SK-N-SH treated with all-trans-retinoic acid at 6 μM for 48 hours (cell line): ENCODE measurements at regions not wholly inside any gene's neighbourhood (a gene's known extent, or its start where the extent isn't known, plus 50 kb on each side); places are given as distances from the start of the nearest gene placed in this dataset.

Experiments
- ARNTL ChIP-seq: fragments of 450-650 bp; formaldehyde crosslinking; IDR thresholded peaks from 2 replicates; pipeline ENCODE4 v1.5.0; 2020; ENCODE audit warnings: low read depth, mild to moderate bottlenecking, moderate library complexity, borderline replicate concordance
- GLIS3 ChIP-seq: fragments of 250-450 bp; sonication (Bioruptor Pico); IDR thresholded peaks from 2 replicates; pipeline ENCODE4 v1.5.0; 2020; ENCODE audit warnings: mild to moderate bottlenecking, moderate library complexity
- ISL1 ChIP-seq: fragments of 250-450 bp; sonication (Bioruptor Pico); IDR thresholded peaks from 2 replicates; pipeline ENCODE4 v2.1.2; 2022; ENCODE audit warnings: mild to moderate bottlenecking, moderate library complexity
- OSR1 ChIP-seq: fragments of 250-450 bp; sonication (Bioruptor Pico); IDR thresholded peaks from 2 replicates; pipeline ENCODE4 v1.8.0; 2022; ENCODE audit warnings: moderate library complexity, mild to moderate bottlenecking, inconsistent platforms
- RARB ChIP-seq: fragments of 250-450 bp; sonication (Bioruptor Pico); IDR thresholded peaks from 2 replicates; pipeline ENCODE4 v1.8.0; 2021; ENCODE audit warnings: mild to moderate bottlenecking, moderate library complexity
- SNAI2 ChIP-seq: fragments of 250-450 bp; sonication (Bioruptor Pico); IDR thresholded peaks from 2 replicates; pipeline ENCODE4 v1.5.0; 2020; ENCODE audit warnings: mild to moderate bottlenecking, moderate library complexity
- TOX ChIP-seq: fragments of 250-450 bp; sonication (Bioruptor Pico); IDR thresholded peaks from 2 replicates; pipeline ENCODE4 v1.8.0; 2021; ENCODE audit warnings: mild to moderate bottlenecking, moderate library complexity, borderline replicate concordance
- ZNF70 ChIP-seq: fragments of 450-650 bp; formaldehyde crosslinking; IDR thresholded peaks from 2 replicates; pipeline ENCODE4 v1.5.0; 2020; ENCODE audit warnings: mild to moderate bottlenecking, moderate library complexity
- ZNF8 ChIP-seq: fragments of 450-650 bp; formaldehyde crosslinking; IDR thresholded peaks from 2 replicates; pipeline ENCODE4 v1.5.0; 2020; ENCODE audit warnings: mild to moderate bottlenecking, moderate library complexity
- TF ChIP-seq, protein P1 (sequence below): fragments of 250-450 bp; sonication (Bioruptor Pico); IDR thresholded peaks from 2 replicates; pipeline ENCODE4 v1.8.0; 2021; ENCODE audit warnings: low read depth, mild to moderate bottlenecking, moderate library complexity, borderline replicate concordance
- TF ChIP-seq, protein P2 (sequence below): fragments of 250-450 bp; sonication (Bioruptor Pico); IDR thresholded peaks from 2 replicates; pipeline ENCODE4 v1.8.0; 2020; ENCODE audit warnings: mild to moderate bottlenecking, moderate library complexity, borderline replicate concordance
- TF ChIP-seq, protein P3 (sequence below): fragments of 250-450 bp; sonication (Bioruptor Pico); IDR thresholded peaks from 2 replicates; pipeline ENCODE4 v1.5.1; 2020; ENCODE audit warnings: low read depth, mild to moderate bottlenecking, moderate library complexity

DNA sequence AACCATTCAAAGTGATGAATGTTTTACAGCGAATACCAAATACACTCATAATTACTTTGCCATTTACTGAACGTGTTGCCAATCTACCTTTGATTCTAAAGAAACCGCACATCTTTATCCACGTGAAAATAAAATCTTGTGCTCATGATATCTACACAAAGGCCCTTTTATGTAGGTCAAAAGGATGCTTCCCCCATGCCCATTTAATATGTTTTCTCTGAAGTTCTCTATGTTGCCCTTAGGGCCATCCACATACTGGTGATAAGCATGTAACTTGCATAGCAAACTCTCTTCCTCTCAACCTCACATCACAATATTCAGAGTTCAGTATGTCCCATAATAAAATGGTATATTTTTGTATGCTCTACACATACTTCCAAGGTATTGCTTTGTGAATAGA lies 380.0 kb upstream of the FIGN start:
- no peak for TF ChIP-seq ISL1 (CRISPR knock-in tag)
- TF ChIP-seq, protein P1, sequence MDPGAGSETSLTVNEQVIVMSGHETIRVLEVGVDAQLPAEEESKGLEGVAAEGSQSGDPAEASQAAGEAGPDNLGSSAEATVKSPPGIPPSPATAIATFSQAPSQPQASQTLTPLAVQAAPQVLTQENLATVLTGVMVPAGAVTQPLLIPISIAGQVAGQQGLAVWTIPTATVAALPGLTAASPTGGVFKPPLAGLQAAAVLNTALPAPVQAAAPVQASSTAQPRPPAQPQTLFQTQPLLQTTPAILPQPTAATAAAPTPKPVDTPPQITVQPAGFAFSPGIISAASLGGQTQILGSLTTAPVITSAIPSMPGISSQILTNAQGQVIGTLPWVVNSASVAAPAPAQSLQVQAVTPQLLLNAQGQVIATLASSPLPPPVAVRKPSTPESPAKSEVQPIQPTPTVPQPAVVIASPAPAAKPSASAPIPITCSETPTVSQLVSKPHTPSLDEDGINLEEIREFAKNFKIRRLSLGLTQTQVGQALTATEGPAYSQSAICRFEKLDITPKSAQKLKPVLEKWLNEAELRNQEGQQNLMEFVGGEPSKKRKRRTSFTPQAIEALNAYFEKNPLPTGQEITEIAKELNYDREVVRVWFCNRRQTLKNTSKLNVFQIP (CRISPR knock-in tag): no peak
- TF ChIP-seq ARNTL (CRISPR knock-in tag): no peak
- no peak for TF ChIP-seq TOX (CRISPR knock-in tag)
- no peak for TF ChIP-seq SNAI2 (CRISPR knock-in tag)
- TF ChIP-seq, protein P2, sequence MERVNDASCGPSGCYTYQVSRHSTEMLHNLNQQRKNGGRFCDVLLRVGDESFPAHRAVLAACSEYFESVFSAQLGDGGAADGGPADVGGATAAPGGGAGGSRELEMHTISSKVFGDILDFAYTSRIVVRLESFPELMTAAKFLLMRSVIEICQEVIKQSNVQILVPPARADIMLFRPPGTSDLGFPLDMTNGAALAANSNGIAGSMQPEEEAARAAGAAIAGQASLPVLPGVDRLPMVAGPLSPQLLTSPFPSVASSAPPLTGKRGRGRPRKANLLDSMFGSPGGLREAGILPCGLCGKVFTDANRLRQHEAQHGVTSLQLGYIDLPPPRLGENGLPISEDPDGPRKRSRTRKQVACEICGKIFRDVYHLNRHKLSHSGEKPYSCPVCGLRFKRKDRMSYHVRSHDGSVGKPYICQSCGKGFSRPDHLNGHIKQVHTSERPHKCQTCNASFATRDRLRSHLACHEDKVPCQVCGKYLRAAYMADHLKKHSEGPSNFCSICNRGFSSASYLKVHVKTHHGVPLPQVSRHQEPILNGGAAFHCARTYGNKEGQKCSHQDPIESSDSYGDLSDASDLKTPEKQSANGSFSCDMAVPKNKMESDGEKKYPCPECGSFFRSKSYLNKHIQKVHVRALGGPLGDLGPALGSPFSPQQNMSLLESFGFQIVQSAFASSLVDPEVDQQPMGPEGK (CRISPR knock-in tag): no peak
- no peak for TF ChIP-seq OSR1 (CRISPR knock-in tag)
- no peak for TF ChIP-seq ZNF70
- no peak for TF ChIP-seq ZNF8 (CRISPR knock-in tag)
- no peak for TF ChIP-seq GLIS3 (CRISPR knock-in tag)
- TF ChIP-seq RARB: no peak
- TF ChIP-seq, protein P3, sequence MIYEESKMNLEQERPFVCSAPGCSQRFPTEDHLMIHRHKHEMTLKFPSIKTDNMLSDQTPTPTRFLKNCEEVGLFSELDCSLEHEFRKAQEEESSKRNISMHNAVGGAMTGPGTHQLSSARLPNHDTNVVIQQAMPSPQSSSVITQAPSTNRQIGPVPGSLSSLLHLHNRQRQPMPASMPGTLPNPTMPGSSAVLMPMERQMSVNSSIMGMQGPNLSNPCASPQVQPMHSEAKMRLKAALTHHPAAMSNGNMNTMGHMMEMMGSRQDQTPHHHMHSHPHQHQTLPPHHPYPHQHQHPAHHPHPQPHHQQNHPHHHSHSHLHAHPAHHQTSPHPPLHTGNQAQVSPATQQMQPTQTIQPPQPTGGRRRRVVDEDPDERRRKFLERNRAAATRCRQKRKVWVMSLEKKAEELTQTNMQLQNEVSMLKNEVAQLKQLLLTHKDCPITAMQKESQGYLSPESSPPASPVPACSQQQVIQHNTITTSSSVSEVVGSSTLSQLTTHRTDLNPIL (CRISPR knock-in tag): no peak
